ENCODE measurements at regions not wholly inside any gene's neighbourhood (a gene's known extent, or its start where the extent isn't known, plus 50 kb on each side); places are given as distances from the start of the nearest gene placed in this dataset.

DNA sequence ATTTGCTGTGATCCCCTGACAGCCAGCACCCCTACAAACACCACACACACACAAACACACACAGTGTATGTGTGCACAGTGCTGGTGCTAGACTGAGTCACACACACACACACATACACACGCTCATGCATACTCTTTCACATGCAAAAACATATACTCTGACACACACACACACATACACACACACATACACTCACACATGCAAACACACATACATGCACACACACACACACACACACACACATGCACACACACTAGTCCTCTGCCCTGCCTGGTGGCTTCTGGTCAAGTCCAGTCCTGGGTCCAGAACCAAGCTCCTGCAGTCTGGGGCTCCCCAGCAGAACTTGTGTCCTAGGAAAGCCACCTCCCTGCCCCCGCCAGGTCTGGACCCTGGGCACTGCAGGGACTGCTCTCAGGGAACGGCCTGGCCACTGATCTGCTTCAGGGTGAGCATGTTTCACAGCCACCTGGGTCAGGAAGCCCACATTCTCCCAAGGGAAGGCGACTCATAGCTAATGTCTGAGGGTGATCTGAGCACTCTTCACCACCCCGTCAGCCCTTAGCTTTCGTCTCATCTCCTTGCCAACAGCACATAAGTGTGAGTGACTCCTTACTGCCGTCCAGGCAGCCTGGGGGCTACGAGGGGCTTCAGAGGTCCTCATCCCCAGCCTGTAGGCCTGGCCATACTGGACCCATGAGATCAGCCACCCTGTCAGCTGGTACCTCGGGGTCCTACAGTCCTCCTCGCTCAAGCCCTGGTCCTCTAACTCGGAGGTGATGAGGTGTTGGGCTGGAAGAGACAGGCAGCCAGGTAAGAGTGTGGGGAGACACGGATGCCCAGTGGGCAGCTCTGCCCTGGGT is 88.1 kb downstream of the MCFD2 start:
- no peaks in the 10 kb centered on the region for H3K9me3 ChIP-seq (ENCODE audit: control insufficient read depth, low read length)
- H3K9ac ChIP-seq (ENCODE audit: extremely low read depth, low read length, poor library complexity, severe bottlenecking) = no peak overlapping the region
- H3K4me3 ChIP-seq (ENCODE audit: low read length) = no peak overlapping the region
- H3K27me3 ChIP-seq (ENCODE audit: control insufficient read depth, insufficient read depth, low read length, poor library complexity, severe bottlenecking) = no peaks in the 10 kb centered on the region
- H3K4me1 ChIP-seq (ENCODE audit: control insufficient read depth, insufficient read depth, low read length) = no peaks in the 10 kb centered on the region
- no peaks in the 10 kb centered on the region for H3K36me3 ChIP-seq (ENCODE audit: control insufficient read depth, insufficient read depth, low read length)
- WGBS, 2 experiments (ENCODE audit: insufficient coverage in 1 of 2, insufficient read length in 1 of 2) = 85 to 87% methylated on average over 10 to 12 of the region's 12 CpGs
- Mint-ChIP-seq H3K9me3 (no peaks in the 10 kb centered on the region), H3K27ac (no peak overlapping the region), H3K4me3 (no peak overlapping the region), H3K27me3 (ENCODE audit: insufficient read depth) (peaks cover 3% of the 10 kb centered on the region), H3K4me1 (no peaks in the 10 kb centered on the region), H3K36me3 (ENCODE audit: low read depth) (no peaks in the 10 kb centered on the region)
- H3K27ac ChIP-seq (ENCODE audit: low read depth, low read length) = no peak overlapping the region
- DNase-seq = peak; percentile 36
- no peak for TF ChIP-seq CTCF (conservative IDR thresholded peaks at IDR 0.05)

DNA sequence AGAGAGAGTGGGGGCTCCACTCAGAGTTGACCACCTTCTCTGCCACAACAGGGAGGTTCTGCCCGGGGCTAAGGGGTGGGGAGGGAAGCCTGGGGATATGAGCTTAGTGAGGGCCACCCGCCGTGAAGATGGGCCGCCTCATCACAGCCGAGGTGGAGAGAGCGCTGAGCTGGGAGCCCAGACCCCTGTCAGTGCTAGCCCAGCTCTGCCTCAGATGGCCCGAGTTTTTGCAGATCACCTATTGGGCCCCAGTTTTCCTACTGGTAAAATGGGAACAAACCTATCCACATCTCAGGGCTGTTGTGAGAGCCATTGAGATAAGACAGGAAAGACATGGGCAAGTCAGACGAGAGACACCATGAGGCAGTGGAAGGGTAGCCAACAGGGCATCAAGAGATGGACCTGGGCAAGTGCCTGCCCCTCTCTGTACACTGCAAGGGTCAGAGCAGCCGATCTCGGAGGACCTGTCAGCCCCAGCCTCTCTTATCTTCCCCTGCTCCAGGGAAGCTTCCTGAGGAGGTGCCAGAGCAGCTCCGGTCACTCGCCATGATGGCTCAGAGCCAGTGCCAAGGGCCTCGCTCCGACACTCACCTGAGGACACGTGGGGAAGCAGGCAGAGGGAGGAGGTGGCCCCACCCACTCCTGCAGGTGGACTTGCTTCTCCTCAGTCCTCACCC is 88.9 kb downstream of the MCFD2 start:
- no peaks in the 10 kb centered on the region for H3K27me3 ChIP-seq (ENCODE audit: control insufficient read depth, insufficient read depth, low read length, poor library complexity, severe bottlenecking)
- 88 to 95% methylated on average over 9 to 15 of the region's 15 CpGs for WGBS, 2 experiments (ENCODE audit: insufficient coverage in 1 of 2, insufficient read length in 1 of 2)
- no peaks in the 10 kb centered on the region for H3K36me3 ChIP-seq (ENCODE audit: control insufficient read depth, insufficient read depth, low read length)
- H3K27ac ChIP-seq (ENCODE audit: low read depth, low read length) = no peak overlapping the region
- no peaks in the 10 kb centered on the region for H3K4me1 Mint-ChIP-seq
- H3K27me3 Mint-ChIP-seq (ENCODE audit: insufficient read depth) = peaks cover 3% of the 10 kb centered on the region
- H3K4me3 Mint-ChIP-seq = no peak overlapping the region
- H3K36me3 Mint-ChIP-seq (ENCODE audit: low read depth) = no peaks in the 10 kb centered on the region
- no peaks in the 10 kb centered on the region for H3K4me1 ChIP-seq (ENCODE audit: control insufficient read depth, insufficient read depth, low read length)
- no peak overlapping the region for H3K4me3 ChIP-seq (ENCODE audit: low read length)
- H3K9me3 ChIP-seq (ENCODE audit: control insufficient read depth, low read length) = no peaks in the 10 kb centered on the region
- no peak overlapping the region for H3K27ac Mint-ChIP-seq
- TF ChIP-seq CTCF (conservative IDR thresholded peaks at IDR 0.05) = no peak
- no peaks in the 10 kb centered on the region for H3K9me3 Mint-ChIP-seq
- peak; percentile 43 for DNase-seq
- H3K9ac ChIP-seq (ENCODE audit: extremely low read depth, low read length, poor library complexity, severe bottlenecking) = no peak overlapping the region

DNA sequence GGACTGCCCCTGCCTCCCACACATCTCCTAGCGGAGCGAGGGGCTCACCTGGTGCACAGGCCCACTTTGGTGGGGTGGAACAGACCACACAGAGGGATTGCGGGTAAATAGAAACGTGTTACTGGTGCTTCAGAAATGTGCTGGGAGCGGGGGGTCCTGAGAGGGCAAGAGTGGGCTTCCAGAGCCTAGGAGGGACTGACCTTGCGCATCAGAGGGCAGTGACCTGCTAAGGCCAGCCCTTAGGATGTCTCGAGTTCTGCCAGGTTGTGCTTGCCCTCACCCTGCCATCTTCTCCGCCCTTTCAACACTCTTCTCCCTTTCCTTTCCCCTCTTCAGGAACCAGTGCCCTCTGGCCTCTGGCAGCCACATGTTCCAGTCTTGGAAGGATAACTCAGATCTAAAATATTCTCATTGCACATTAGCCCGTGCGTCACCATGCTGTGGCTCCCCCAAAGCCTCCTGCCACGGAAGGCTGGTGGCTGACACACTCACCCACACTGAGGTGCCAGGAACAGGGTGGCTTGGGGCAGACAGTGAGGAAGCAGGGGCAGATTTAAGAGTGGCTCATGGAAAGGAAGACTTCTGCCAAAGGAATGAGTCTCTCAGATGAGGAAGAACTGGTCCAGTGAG is 89.6 kb downstream of the MCFD2 start:
- Mint-ChIP-seq H3K4me3 (no peak overlapping the region), H3K9me3 (no peaks in the 10 kb centered on the region), H3K27me3 (ENCODE audit: insufficient read depth) (peaks cover 3% of the 10 kb centered on the region), H3K4me1 (peaks cover 4% of the 10 kb centered on the region), H3K27ac (no peak overlapping the region), H3K36me3 (ENCODE audit: low read depth) (no peaks in the 10 kb centered on the region)
- no peak overlapping the region for H3K27ac ChIP-seq (ENCODE audit: low read depth, low read length)
- no peak for TF ChIP-seq CTCF (conservative IDR thresholded peaks at IDR 0.05)
- no peaks in the 10 kb centered on the region for H3K27me3 ChIP-seq (ENCODE audit: control insufficient read depth, insufficient read depth, low read length, poor library complexity, severe bottlenecking)
- H3K9ac ChIP-seq (ENCODE audit: extremely low read depth, low read length, poor library complexity, severe bottlenecking) = no peak overlapping the region
- no peaks in the 10 kb centered on the region for H3K36me3 ChIP-seq (ENCODE audit: control insufficient read depth, insufficient read depth, low read length)
- 81 to 83% methylated on average over 7 to 11 of the region's 11 CpGs for WGBS, 2 experiments (ENCODE audit: insufficient coverage in 1 of 2, insufficient read length in 1 of 2)
- no peaks in the 10 kb centered on the region for H3K4me1 ChIP-seq (ENCODE audit: control insufficient read depth, insufficient read depth, low read length)
- H3K9me3 ChIP-seq (ENCODE audit: control insufficient read depth, low read length) = no peaks in the 10 kb centered on the region
- no peak for DNase-seq
- H3K4me3 ChIP-seq (ENCODE audit: low read length) = no peak overlapping the region

Measured in endodermal cell (in vitro differentiated cells).